ENCODE measurements at regions not wholly inside any gene's neighbourhood (a gene's known extent, or its start where the extent isn't known, plus 50 kb on each side); places are given as distances from the start of the nearest gene placed in this dataset.
A peak's percentile ranks its signal among the peaks of the same experiment; 100 is the strongest.
"Not testable (repeated sequence)": the region's sequence is repeated elsewhere in the genome, so short reads cannot be mapped to it uniquely, and the experiment has no call there.

- DNase-seq (ENCODE audit: low read depth): no peak
Observed at GRCh38 chr5:125467222-125467621, 720.8 kb upstream of the ZNF608 start.

GRCh38 chr5:125470280-125470902 lies 724.0 kb upstream of the ZNF608 start:
- DNase-seq (ENCODE audit: low read depth): no peak

GRCh38 chr5:125476901-125477585 lies 730.6 kb upstream of the ZNF608 start:
- peak; percentile 62 for DNase-seq (ENCODE audit: low read depth)

- DNase-seq (ENCODE audit: low read depth): no peak
Observed at GRCh38 chr5:125477586-125477975, 731.1 kb upstream of the ZNF608 start.

GRCh38 chr5:125478599-125478998 lies 732.2 kb upstream of the ZNF608 start:
- DNase-seq (ENCODE audit: low read depth): no peak

- no peak for DNase-seq (ENCODE audit: low read depth)
Observed at GRCh38 chr5:125480911-125481310, 734.5 kb upstream of the ZNF608 start.

- no peak for DNase-seq (ENCODE audit: low read depth)
Observed at GRCh38 chr5:125481506-125482465, 735.3 kb upstream of the ZNF608 start.

- no peak for DNase-seq (ENCODE audit: low read depth)
Observed at GRCh38 chr5:125483609-125484008, 737.2 kb upstream of the ZNF608 start.

- DNase-seq (ENCODE audit: low read depth): peak; percentile 99
Observed at GRCh38 chr5:125484272-125484741, 737.9 kb upstream of the ZNF608 start.

- DNase-seq (ENCODE audit: low read depth): peak; percentile 99
Observed at GRCh38 chr5:125484742-125485641, 738.6 kb upstream of the ZNF608 start.

GRCh38 chr5:125485771-125486170 lies 739.3 kb upstream of the ZNF608 start:
- DNase-seq (ENCODE audit: low read depth): no peak

- DNase-seq (ENCODE audit: low read depth): peak; percentile 86
Observed at GRCh38 chr5:125486634-125487033, 740.2 kb upstream of the ZNF608 start.

GRCh38 chr5:125487231-125487630 lies 740.8 kb upstream of the ZNF608 start:
- peak; percentile 49 for DNase-seq (ENCODE audit: low read depth)

GRCh38 chr5:125487652-125488051 lies 741.2 kb upstream of the ZNF608 start:
- DNase-seq (ENCODE audit: low read depth): not testable (repeated sequence)

GRCh38 chr5:125489146-125489545 lies 742.7 kb upstream of the ZNF608 start:
- no peak for DNase-seq (ENCODE audit: low read depth)

- DNase-seq (ENCODE audit: low read depth): peak; percentile 52
Observed at GRCh38 chr5:125491986-125492492, 745.6 kb upstream of the ZNF608 start.

GRCh38 chr5:125492977-125493376 lies 746.5 kb upstream of the ZNF608 start:
- DNase-seq (ENCODE audit: low read depth): no peak

GRCh38 chr5:125496393-125496792 lies 750.0 kb upstream of the ZNF608 start:
- no peak for DNase-seq (ENCODE audit: low read depth)

GRCh38 chr5:125497651-125498050 lies 751.2 kb upstream of the ZNF608 start:
- DNase-seq (ENCODE audit: low read depth): no peak

- no peak for DNase-seq (ENCODE audit: low read depth)
Observed at GRCh38 chr5:125499636-125500332, 753.3 kb upstream of the ZNF608 start.

GRCh38 chr5:125501396-125501795 lies 755.0 kb upstream of the ZNF608 start:
- no peak for DNase-seq (ENCODE audit: low read depth)

Data from amniotic epithelial cell (primary cell).